ENCODE measurements at regions not wholly inside any gene's neighbourhood (a gene's known extent, or its start where the extent isn't known, plus 50 kb on each side); places are given as distances from the start of the nearest gene placed in this dataset.

GRCh38 chr12:75872762-75873161 lies 158.8 kb downstream of the PHLDA1 start (continued):
- no peak for TF ChIP-seq MYNN (CRISPR knock-in tag; IDR thresholded peaks at IDR 0.05; ENCODE audit: low read depth)
- TF ChIP-seq NFRKB (IDR thresholded peaks at IDR 0.05) = no peak
- no peak for TF ChIP-seq MXD3 (CRISPR knock-in tag; IDR thresholded peaks at IDR 0.05)
- no peak for TF ChIP-seq ARNT (IDR thresholded peaks at IDR 0.05)
- TF ChIP-seq HCFC1 (IDR thresholded peaks at IDR 0.05; ENCODE audit: low read depth, low read length) = no peak
- no peak for TF ChIP-seq SMAD3 (CRISPR knock-in tag; IDR thresholded peaks at IDR 0.05)
- no peak for TF ChIP-seq SNAI1 (CRISPR knock-in tag; IDR thresholded peaks at IDR 0.05; ENCODE audit: borderline replicate concordance)
- TF ChIP-seq ZNF574 (CRISPR knock-in tag; IDR thresholded peaks at IDR 0.05) = no peak
- no peak for TF ChIP-seq NFE2L1 (CRISPR knock-in tag; IDR thresholded peaks at IDR 0.05; ENCODE audit: borderline replicate concordance)
- TF ChIP-seq JDP2 (CRISPR knock-in tag; IDR thresholded peaks at IDR 0.05; ENCODE audit: borderline replicate concordance) = no peak
- no peak for TF ChIP-seq PATZ1 (CRISPR knock-in tag; IDR thresholded peaks at IDR 0.05)
- no peak for TF ChIP-seq ZBTB10 (CRISPR knock-in tag; IDR thresholded peaks at IDR 0.05; ENCODE audit: borderline replicate concordance)
- TF ChIP-seq ZNF256 (CRISPR knock-in tag; conservative IDR thresholded peaks at IDR 0.05) = no peak
- TF ChIP-seq CBX1 (IDR thresholded peaks at IDR 0.05; ENCODE audit: low read depth) = no peak
- no peak for TF ChIP-seq ZNF629 (CRISPR knock-in tag; conservative IDR thresholded peaks at IDR 0.05)
- TF ChIP-seq DMAP1 (CRISPR knock-in tag; IDR thresholded peaks at IDR 0.05) = no peak
- peak; percentile 28; the same call in 1 of the 2 replicates for TF ChIP-seq ZNF281 (CRISPR knock-in tag; IDR thresholded peaks at IDR 0.05; ENCODE audit: borderline replicate concordance)
- no peak for TF ChIP-seq TRIM24 (CRISPR knock-in tag; IDR thresholded peaks at IDR 0.05)
- TF ChIP-seq REL (CRISPR knock-in tag; conservative IDR thresholded peaks at IDR 0.05) = no peak
- no peak for TF ChIP-seq ZNF740 (CRISPR knock-in tag; IDR thresholded peaks at IDR 0.05)
- no peak for TF ChIP-seq BHLHE40 (IDR thresholded peaks at IDR 0.05; ENCODE audit: low read length)
- TF ChIP-seq ELF4 (CRISPR knock-in tag; IDR thresholded peaks at IDR 0.05; ENCODE audit: borderline replicate concordance) = no peak
